Mesodermal cell (in vitro differentiated cells): ENCODE measurements at regions not wholly inside any gene's neighbourhood (a gene's known extent, or its start where the extent isn't known, plus 50 kb on each side); places are given as distances from the start of the nearest gene placed in this dataset.
"Not testable (repeated sequence)": the region's sequence is repeated elsewhere in the genome, so short reads cannot be mapped to it uniquely, and the experiment has no call there.

ENCODE experiments used
- H3K27ac ChIP-seq: 2 replicates; pipeline ENCODE4 v1.7.0; 2013; ENCODE audit warnings: mild to moderate bottlenecking, low read depth, low read length, moderate library complexity; ENCODE audit not compliant: severe bottlenecking
- H3K36me3 ChIP-seq: 2 replicates; pipeline ENCODE4 v1.7.1; 2013; ENCODE audit warnings: mild to moderate bottlenecking, low read length, moderate library complexity; ENCODE audit not compliant: control insufficient read depth, insufficient read depth
- H3K4me1 ChIP-seq: one replicate; pipeline ENCODE4 v1.7.1; 2013; ENCODE audit warnings: mild to moderate bottlenecking, low read length; ENCODE audit not compliant: insufficient read depth, control insufficient read depth, poor library complexity, severe bottlenecking
- H3K4me3 ChIP-seq: 2 replicates; pipeline ENCODE4 v1.7.0; 2013; ENCODE audit warnings: low read length, control low read depth, mild to moderate bottlenecking; ENCODE audit not compliant: insufficient read depth, poor library complexity, severe bottlenecking; ENCODE audit errors: extremely low read depth
- H3K9me3 ChIP-seq: 2 replicates; pipeline ENCODE4 v1.7.1; 2013; ENCODE audit warnings: mild to moderate bottlenecking, low read length, moderate library complexity; ENCODE audit not compliant: control insufficient read depth
- WGBS, 2 experiments: methylation state at CpG; one replicate each; pipeline ENCODE4 v1.1.5; 2013; ENCODE audit warnings: missing lambda C conversion rate in 2 of 2; ENCODE audit not compliant: insufficient coverage in 2 of 2; 5-methylcytosine and 5-hydroxymethylcytosine counted together

- Histone ChIP-seq H3K27ac (no peak overlapping the region), H3K36me3 (no peaks in the 10 kb centered on the region), H3K9me3 (peaks cover 22% of the 10 kb centered on the region), H3K4me1 (no peaks in the 10 kb centered on the region), H3K4me3 (no peak overlapping the region)
- WGBS, 2 experiments = 44 to 47% methylated on average over 2 of the region's 3 CpGs
Observed at GRCh38 chr18:71075147-71075546, 786.3 kb downstream of the SOCS6 start.

- WGBS, 2 experiments = 24 to 30% methylated on average over 2 of the region's 6 CpGs
- H3K27ac ChIP-seq = no peak overlapping the region
- no peaks in the 10 kb centered on the region for H3K4me1 ChIP-seq
- no peaks in the 10 kb centered on the region for H3K9me3 ChIP-seq
- no peak overlapping the region for H3K4me3 ChIP-seq
- H3K36me3 ChIP-seq = no peaks in the 10 kb centered on the region
Observed at GRCh38 chr18:71068338-71068737, 779.5 kb downstream of the SOCS6 start.

- Histone ChIP-seq H3K9me3 (peaks cover 4% of the 10 kb centered on the region), H3K4me1 (no peaks in the 10 kb centered on the region), H3K36me3 (no peaks in the 10 kb centered on the region), H3K27ac (no peak overlapping the region), H3K4me3 (no peak overlapping the region)
- WGBS, 2 experiments = 80% methylated on average over 1 of the region's 1 CpG; no CpG with 5 or more reads in 1 of the 2 experiments
Observed at GRCh38 chr18:71049893-71050292, 761.0 kb downstream of the SOCS6 start.

- Histone ChIP-seq H3K27ac (no peak overlapping the region), H3K4me3 (no peak overlapping the region), H3K4me1 (no peaks in the 10 kb centered on the region), H3K9me3 (peaks cover 7% of the 10 kb centered on the region), H3K36me3 (no peaks in the 10 kb centered on the region)
- 50 to 60% methylated on average over 1 to 2 of the region's 4 CpGs for WGBS, 2 experiments
Observed at GRCh38 chr18:71047882-71048281, 759.0 kb downstream of the SOCS6 start.

GRCh38 chr18:71045331-71046065 is 756.7 kb downstream of the SOCS6 start:
- no CpG with 5 or more reads among the region's 1 CpG for WGBS, 2 experiments
- H3K27ac ChIP-seq = no peak overlapping the region
- H3K36me3 ChIP-seq = no peaks in the 10 kb centered on the region
- no peak overlapping the region for H3K4me3 ChIP-seq
- no peaks in the 10 kb centered on the region for H3K4me1 ChIP-seq
- peaks cover 18% of the 10 kb centered on the region for H3K9me3 ChIP-seq

GRCh38 chr18:71040161-71040560 is 751.3 kb downstream of the SOCS6 start:
- Histone ChIP-seq H3K36me3 (no peaks in the 10 kb centered on the region), H3K27ac (no peak overlapping the region), H3K4me3 (no peak overlapping the region), H3K9me3 (peaks cover 27% of the 10 kb centered on the region), H3K4me1 (no peaks in the 10 kb centered on the region)
- 20 to 60% methylated on average over 1 of the region's 4 CpGs for WGBS, 2 experiments

- WGBS, 2 experiments = no CpG with 5 or more reads among the region's 1 CpG
- Histone ChIP-seq H3K9me3 (peaks cover 23% of the 10 kb centered on the region), H3K4me3 (no peak overlapping the region), H3K27ac (no peak overlapping the region), H3K36me3 (no peaks in the 10 kb centered on the region), H3K4me1 (no peaks in the 10 kb centered on the region)
Observed at GRCh38 chr18:71038196-71038595, 749.4 kb downstream of the SOCS6 start.

- Histone ChIP-seq H3K27ac (peak overlapping the region; percentile 41), H3K4me1 (no peaks in the 10 kb centered on the region), H3K4me3 (no peak overlapping the region), H3K9me3 (peaks cover 31% of the 10 kb centered on the region), H3K36me3 (no peaks in the 10 kb centered on the region)
- no CpG with 5 or more reads among the region's 1 CpG for WGBS, 2 experiments
Observed at GRCh38 chr18:71036783-71037182, 747.9 kb downstream of the SOCS6 start.

GRCh38 chr18:71031296-71032191 is 742.7 kb downstream of the SOCS6 start:
- not testable (repeated sequence) for H3K27ac ChIP-seq, H3K36me3 ChIP-seq, H3K4me3 ChIP-seq, H3K4me1 ChIP-seq
- WGBS, 2 experiments = 85 to 90% methylated on average over 17 to 27 of the region's 46 CpGs
- peaks cover 39% of the 10 kb centered on the region for H3K9me3 ChIP-seq

GRCh38 chr18:71030085-71030484 is 741.2 kb downstream of the SOCS6 start:
- H3K36me3 ChIP-seq, H3K4me3 ChIP-seq, H3K27ac ChIP-seq, H3K4me1 ChIP-seq: not testable (repeated sequence)
- 79 to 84% methylated on average over 5 of the region's 8 CpGs for WGBS, 2 experiments
- peaks cover 38% of the 10 kb centered on the region for H3K9me3 ChIP-seq
